GM12891 (cell line): ENCODE measurements at regions not wholly inside any gene's neighbourhood (a gene's known extent, or its start where the extent isn't known, plus 50 kb on each side); places are given as distances from the start of the nearest gene placed in this dataset.

Experiments
- POLR2A ChIP-seq: IDR thresholded peaks from 2 replicates; pipeline ENCODE4 v1.6.1; 2011; ENCODE audit warnings: low read depth, low read length, control low read depth
- POLR2AphosphoS5 ChIP-seq: IDR thresholded peaks from 2 replicates; pipeline ENCODE4 v1.6.1; 2011; ENCODE audit warnings: low read depth, low read length, control low read depth
- POU2F2 ChIP-seq: IDR thresholded peaks from 2 replicates; pipeline ENCODE4 v1.6.1; 2011; ENCODE audit warnings: low read depth, mild to moderate bottlenecking, control low read depth, low read length, moderate library complexity

DNA sequence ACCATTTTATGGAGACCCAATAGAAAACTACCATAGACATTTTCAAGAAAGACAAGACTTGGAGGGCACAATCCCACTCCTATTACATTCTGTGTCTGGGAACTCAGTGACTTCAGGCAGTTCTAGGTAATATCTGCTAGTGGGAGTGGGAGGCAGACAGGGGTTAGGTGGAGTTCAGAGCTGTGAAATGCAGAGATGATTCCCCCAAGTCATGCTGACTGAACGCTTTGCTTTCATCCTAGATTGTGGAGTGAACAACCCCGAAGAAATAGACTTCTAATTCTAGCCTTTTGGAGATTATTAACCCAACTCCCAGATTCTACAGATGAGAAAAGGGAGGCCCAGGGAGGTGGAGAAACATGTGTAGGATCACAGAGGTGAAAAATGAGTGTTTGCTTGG is 437.8 kb upstream of the CADM1 start:
- TF ChIP-seq POLR2A (no peak), POLR2AphosphoS5 (no peak), POU2F2 (no peak)
